HG03159 (cell line): ENCODE measurements at regions not wholly inside any gene's neighbourhood (a gene's known extent, or its start where the extent isn't known, plus 50 kb on each side); places are given as distances from the start of the nearest gene placed in this dataset.

ENCODE experiments used
- ATAC-seq: cut with Tn5 transposase; IDR thresholded peaks from one replicate; pipeline ENCODE4 v1.9.1; 2021; ENCODE audit warnings: mild to moderate bottlenecking, moderate library complexity; ENCODE audit not compliant: unreplicated experiment

- ATAC-seq = no peak
Measured at GRCh38 chr3:59115364-59116232, 65.8 kb upstream of the CFAP20DC start.

DNA sequence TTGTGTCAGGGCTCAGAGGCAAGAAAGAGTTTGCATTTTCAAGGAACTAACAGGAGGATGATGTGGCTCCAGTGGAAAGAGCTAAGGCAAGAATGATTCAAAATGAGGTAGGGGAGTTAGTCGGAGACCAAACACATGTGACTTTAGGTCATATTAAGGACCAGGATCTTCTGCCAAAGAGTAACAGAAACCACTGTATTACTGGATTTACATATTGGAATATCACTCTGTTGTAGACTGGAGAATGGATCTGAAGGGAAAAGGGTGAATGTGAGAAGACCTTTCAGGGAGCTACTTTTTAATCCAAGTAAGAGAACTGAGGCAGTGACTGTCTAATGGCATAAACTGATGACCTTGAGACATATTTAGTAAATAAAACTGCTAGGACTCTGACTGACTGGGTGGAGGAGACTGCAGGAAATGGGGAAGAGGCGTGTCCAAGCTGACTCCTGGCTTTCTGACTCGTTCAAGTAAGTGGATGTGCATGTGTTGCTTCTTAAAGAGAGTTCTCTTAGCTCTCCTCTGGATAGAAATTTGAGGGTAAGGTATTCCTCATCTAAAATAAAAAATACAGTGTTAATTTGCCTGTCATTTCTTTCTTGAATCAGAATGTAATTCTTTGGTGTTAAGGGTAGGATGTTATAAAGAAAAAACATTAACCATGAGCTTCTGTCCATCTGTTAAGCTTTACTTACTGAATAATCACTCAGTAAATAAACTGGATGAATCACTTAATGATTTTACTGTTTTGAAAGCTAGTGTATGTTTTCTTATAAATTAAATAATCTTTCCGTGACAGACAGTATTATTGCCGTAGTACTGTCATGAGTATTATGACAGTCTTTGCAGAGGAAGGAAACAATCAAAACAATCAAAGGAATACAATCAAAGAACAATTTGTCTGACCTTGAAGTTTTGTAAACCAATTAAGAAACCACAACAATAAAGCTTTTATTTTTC is 58.3 kb upstream of the CFAP20DC start:
- ATAC-seq = no peak

GRCh38 chr3:59106085-59106648 is 56.3 kb upstream of the CFAP20DC start:
- no peak for ATAC-seq

- no peak for ATAC-seq
Measured at GRCh38 chr3:59103552-59103951, 53.7 kb upstream of the CFAP20DC start.

- ATAC-seq = no peak
Measured at GRCh38 chr3:59101231-59101736, 51.5 kb upstream of the CFAP20DC start.
